Activated T-helper 17 cell treated with anti-CD3 and anti-CD28 coated beads, Interleukin-2, amount 50 U/mL, for 72 hours (primary cell): ENCODE measurements at regions not wholly inside any gene's neighbourhood (a gene's known extent, or its start where the extent isn't known, plus 50 kb on each side); places are given as distances from the start of the nearest gene placed in this dataset.
A peak's percentile ranks its signal among the peaks of the same experiment; 100 is the strongest.

Source experiments
- ATAC-seq: fragments of 150-1000 bp; cut with Tn5 transposase; replicated peaks from 2 replicates; pipeline ENCODE4 v1.10.0; 2021; ENCODE audit warnings: mild to moderate bottlenecking, moderate library complexity
- H3K27ac Mint-ChIP-seq: one replicate; pipeline ENCODE4 v1.8.0; 2022; ENCODE audit warnings: mixed read lengths
- H3K27me3 Mint-ChIP-seq: one replicate; pipeline ENCODE4 v1.8.0; 2022; ENCODE audit warnings: mixed read lengths
- H3K36me3 Mint-ChIP-seq: one replicate; pipeline ENCODE4 v1.8.0; 2022; ENCODE audit warnings: low read depth, mild to moderate bottlenecking, mixed read lengths
- H3K4me1 Mint-ChIP-seq: one replicate; pipeline ENCODE4 v1.8.0; 2022; ENCODE audit warnings: mixed read lengths
- H3K4me3 Mint-ChIP-seq: one replicate; pipeline ENCODE4 v1.8.0; 2022; ENCODE audit warnings: mild to moderate bottlenecking, mixed read lengths
- H3K9me3 Mint-ChIP-seq: one replicate; pipeline ENCODE4 v1.8.0; 2022; ENCODE audit warnings: mixed read lengths

DNA sequence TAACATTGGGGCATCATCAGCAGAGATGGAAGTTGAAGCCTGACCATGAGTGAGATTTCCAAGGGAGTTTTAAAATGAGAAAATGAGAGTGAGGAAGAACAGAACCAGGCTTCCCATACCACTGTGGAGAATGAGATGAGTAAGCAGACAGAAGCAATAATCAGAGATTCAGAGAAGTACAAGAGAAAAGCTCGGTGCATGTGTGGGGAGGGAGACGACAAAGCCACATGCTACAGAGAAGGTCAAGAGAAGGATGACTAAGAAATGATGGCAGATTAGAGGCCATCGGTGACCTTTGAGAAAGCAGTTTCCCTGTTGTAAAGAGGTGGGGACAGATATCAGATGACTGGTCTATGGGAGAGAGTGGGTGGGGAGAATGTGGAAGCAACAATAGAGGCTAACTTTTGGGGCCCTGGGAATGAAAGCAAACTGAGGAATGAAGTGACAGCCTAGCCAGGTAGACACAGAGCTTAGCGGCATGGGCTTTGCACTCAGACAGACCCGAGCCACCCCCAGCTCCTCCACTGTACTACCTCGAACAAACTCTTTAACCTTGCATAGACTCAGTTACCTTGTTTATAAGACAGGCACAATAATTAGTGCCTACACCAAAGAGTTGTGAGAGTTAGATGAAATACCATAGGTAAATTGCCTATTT is 207.7 kb downstream of the PIK3R1 start:
- peak; percentile 88 for ATAC-seq
- H3K27ac Mint-ChIP-seq, result no peak overlapping the region
- H3K4me1 Mint-ChIP-seq, result peaks cover 34% of the 10 kb centered on the region
- H3K9me3 Mint-ChIP-seq, result no peaks in the 10 kb centered on the region
- no peaks in the 10 kb centered on the region for H3K27me3 Mint-ChIP-seq
- H3K4me3 Mint-ChIP-seq, result peak overlapping the region; percentile 32
- H3K36me3 Mint-ChIP-seq, result no peaks in the 10 kb centered on the region

DNA sequence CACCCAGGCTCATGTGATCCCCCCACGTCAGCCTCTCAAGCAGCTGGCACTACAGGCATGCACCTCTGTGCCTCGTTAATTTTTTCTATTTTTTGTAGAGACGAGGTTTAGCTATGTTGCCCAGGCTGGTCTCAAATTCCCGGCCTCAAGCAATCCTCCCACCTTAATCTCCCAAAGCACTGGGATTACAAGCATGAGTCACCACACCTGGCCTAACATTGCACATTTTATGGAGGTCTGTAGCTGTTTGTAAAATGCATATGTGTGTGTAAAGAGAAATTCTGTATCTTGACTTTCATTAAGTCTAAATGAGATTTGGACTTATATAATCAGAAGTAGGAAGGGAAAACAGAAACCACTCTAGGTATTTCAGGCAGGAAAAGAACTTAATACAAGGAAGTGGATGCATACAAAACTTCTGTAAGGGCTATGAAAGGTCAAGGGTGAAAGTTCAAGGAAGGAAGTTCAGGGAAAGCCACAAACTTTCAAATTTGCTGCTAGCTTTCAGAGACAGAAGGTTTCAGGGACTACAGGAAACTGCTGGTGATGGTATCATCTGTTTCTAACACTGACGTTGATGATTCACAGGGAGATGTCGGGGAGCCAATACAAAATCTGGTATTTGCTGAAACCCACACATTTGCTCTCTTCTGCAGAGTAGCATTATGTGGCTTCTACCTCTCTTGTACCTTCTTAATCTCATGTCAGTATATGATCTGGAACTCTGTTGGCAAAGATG is 209.4 kb downstream of the PIK3R1 start:
- Mint-ChIP-seq H3K27ac (peak overlapping the region; percentile 27), H3K4me1 (peaks cover 34% of the 10 kb centered on the region), H3K27me3 (no peaks in the 10 kb centered on the region), H3K4me3 (peak overlapping the region; percentile 52), H3K36me3 (no peaks in the 10 kb centered on the region), H3K9me3 (no peaks in the 10 kb centered on the region)
- ATAC-seq, result peak; percentile 83

DNA sequence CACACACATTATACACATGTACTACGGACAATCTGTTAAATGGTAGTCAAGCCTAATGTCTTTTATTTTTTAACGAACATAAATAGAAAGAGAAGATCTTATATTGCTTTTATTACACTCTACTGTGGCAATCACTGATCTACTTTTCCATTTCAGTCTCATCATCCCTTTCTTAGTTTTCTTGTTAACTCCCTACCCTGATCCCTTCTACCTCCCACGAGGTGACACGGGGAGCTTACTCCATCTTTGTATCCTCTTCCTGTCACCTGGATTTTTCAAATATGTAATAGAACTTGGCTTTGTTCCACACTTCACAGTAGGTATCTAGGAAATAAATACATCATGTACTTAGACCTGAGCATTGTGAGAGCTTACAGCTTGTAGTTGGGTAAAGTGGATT is 211.0 kb downstream of the PIK3R1 start:
- H3K27me3 Mint-ChIP-seq, result no peaks in the 10 kb centered on the region
- no peak overlapping the region for H3K27ac Mint-ChIP-seq
- peaks cover 41% of the 10 kb centered on the region for H3K4me1 Mint-ChIP-seq
- H3K4me3 Mint-ChIP-seq, result no peak overlapping the region
- no peaks in the 10 kb centered on the region for H3K9me3 Mint-ChIP-seq
- no peaks in the 10 kb centered on the region for H3K36me3 Mint-ChIP-seq
- no peak for ATAC-seq

DNA sequence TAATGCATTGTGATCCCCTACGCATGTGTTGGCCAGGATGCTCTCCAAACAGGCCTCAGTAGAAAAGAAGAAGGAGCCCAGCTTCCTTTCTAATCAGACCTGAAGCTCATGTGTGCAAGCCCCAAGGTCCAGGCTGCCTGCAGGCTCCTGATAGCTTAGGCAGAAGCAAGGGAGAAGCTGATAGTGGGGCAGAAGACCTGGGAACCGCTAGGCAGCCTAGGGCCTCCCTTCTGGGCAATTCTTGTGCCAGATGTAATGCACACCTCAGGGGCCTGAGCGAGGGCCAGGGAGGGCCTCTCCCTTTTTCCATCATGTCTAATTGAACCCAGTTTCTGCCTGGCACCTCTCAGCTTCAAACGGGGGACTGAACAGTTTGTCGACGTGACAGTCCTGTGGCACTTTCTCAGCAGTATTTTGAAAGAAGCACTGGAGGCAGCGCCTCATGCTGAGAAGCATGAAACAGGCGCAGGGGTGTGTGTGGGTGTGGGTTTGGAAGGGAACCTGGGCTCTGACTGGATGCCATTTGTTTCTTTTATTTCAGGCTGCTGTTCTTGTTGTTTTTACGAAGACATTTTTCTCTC is 212.8 kb downstream of the PIK3R1 start:
- ATAC-seq, result no peak
- Mint-ChIP-seq H3K27ac (no peak overlapping the region), H3K27me3 (no peaks in the 10 kb centered on the region), H3K36me3 (no peaks in the 10 kb centered on the region), H3K9me3 (peaks cover 5% of the 10 kb centered on the region), H3K4me3 (no peak overlapping the region), H3K4me1 (peaks cover 34% of the 10 kb centered on the region)

DNA sequence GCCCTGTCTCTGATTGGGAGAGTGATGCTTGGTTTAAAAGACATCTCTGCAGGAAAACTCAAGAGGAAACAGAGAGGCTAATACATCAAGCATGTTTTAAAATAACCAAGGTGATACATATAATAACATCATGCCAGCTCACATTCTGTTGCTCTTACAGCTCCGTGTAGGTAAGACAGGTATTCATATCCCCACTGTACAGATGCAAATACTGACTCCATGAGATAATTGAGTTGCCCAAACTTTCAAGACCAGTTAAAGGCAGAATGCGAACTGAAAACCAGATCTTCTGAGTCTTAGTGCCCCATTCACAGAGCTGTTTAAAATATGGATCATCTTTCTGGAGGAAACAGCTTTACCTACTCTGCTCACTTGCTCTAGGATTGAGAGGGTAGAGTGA is 214.0 kb downstream of the PIK3R1 start:
- H3K36me3 Mint-ChIP-seq, result no peaks in the 10 kb centered on the region
- no peak for ATAC-seq
- H3K4me1 Mint-ChIP-seq, result peaks cover 33% of the 10 kb centered on the region
- H3K9me3 Mint-ChIP-seq, result peaks cover 8% of the 10 kb centered on the region
- H3K27ac Mint-ChIP-seq, result no peak overlapping the region
- H3K27me3 Mint-ChIP-seq, result no peaks in the 10 kb centered on the region
- H3K4me3 Mint-ChIP-seq, result no peak overlapping the region

DNA sequence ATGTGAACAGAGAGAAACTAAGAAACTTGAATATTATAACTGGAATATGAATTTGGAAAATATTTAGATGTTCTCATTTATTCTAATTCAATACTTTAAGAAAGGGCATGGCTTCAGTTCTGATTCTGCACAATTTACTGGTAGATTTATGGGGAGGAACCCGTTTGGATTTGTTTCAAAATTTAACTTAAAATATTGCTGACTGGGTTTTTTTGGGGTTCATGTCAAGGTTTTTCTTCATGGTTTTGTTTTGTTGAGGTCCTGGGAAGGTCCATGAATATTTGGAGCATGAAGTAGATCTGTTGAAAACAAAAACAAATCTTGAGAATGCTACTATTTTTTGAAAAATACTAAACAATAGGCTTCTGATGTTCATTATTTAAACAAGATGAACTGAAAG is 214.7 kb downstream of the PIK3R1 start:
- H3K27me3 Mint-ChIP-seq, result no peaks in the 10 kb centered on the region
- H3K27ac Mint-ChIP-seq, result no peak overlapping the region
- peaks cover 32% of the 10 kb centered on the region for H3K4me1 Mint-ChIP-seq
- no peak overlapping the region for H3K4me3 Mint-ChIP-seq
- peaks cover 8% of the 10 kb centered on the region for H3K9me3 Mint-ChIP-seq
- H3K36me3 Mint-ChIP-seq, result no peaks in the 10 kb centered on the region
- no peak for ATAC-seq

DNA sequence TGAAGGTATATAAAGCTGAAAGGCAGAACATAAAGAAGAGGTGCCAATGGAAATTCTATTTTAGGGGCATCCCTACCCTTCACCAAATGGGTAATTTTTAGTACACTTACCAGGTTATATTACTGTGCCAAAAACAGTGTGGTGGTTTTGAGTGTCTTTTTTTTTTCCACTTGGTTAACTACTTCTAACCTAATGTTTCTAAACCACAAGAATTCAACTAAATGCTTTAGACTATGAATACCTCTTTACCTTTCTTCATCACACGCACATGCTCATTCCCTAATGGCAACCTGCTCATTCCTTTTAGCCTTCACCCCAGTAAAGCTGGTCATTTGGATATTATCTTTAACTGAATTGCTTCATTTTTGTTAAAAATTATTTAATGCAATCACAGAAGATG is 215.6 kb downstream of the PIK3R1 start:
- ATAC-seq, result no peak
- H3K27me3 Mint-ChIP-seq, result no peaks in the 10 kb centered on the region
- peaks cover 8% of the 10 kb centered on the region for H3K9me3 Mint-ChIP-seq
- H3K4me3 Mint-ChIP-seq, result no peak overlapping the region
- no peaks in the 10 kb centered on the region for H3K36me3 Mint-ChIP-seq
- no peak overlapping the region for H3K27ac Mint-ChIP-seq
- H3K4me1 Mint-ChIP-seq, result peaks cover 32% of the 10 kb centered on the region

DNA sequence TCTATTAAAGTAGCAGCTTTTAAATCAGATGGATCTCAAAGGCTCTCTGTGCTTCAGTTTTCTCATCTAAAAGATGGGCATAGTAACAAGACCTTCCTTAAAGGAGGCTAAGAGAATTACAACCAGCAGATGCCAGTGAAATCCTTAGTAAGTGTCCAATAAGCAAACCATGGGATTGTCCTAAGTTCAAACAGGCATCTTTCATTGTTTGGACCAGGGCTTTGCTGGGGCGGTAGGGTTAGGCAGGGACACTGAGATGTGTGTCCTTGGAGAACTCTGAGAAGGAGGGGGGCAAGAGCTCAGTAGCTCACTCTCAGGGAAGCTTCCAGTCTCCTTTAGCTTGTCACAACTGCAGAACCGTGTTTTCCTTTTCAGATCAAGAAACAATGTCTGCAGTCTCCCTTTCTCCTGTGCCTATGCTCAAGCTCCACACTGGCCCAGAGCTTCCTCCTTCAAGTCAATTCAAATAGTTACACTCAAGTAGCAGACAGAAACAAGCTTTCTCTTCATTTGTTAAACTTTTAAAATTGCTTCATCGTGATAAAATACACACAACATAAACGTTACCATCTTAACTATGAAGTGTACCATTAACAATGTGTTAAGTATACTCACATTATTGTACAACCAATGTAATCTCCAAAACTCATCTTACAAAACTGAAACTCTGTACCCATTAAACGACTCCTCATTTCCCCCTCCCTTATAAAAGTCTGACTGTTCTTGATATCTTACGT is 216.2 kb downstream of the PIK3R1 start:
- Mint-ChIP-seq H3K27ac (no peak overlapping the region), H3K4me3 (no peak overlapping the region), H3K9me3 (peaks cover 8% of the 10 kb centered on the region), H3K27me3 (no peaks in the 10 kb centered on the region), H3K4me1 (peaks cover 32% of the 10 kb centered on the region), H3K36me3 (no peaks in the 10 kb centered on the region)
- ATAC-seq, result no peak

DNA sequence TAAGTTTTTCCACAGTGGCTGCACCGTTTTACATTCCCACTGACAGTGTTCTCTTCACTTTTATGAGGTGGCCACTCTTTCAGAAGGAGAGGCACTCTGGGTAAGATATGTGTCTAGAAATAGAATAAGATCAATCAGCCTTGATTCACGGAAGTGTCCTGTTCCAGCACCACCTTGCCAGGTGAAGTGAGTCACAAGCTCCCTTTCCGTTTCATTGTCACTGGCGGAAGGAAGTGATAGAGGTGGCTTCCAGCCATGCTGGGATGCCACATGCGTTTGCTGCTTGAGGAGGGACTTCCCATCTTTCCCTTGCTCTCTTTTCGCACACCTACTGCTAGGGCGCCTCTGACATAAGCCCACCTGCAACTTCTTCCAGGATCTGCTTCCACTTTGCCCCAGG is 217.1 kb downstream of the PIK3R1 start:
- peak overlapping the region; percentile 73 for H3K4me3 Mint-ChIP-seq
- peak overlapping the region; percentile 90 for H3K27ac Mint-ChIP-seq
- peaks cover 8% of the 10 kb centered on the region for H3K9me3 Mint-ChIP-seq
- H3K36me3 Mint-ChIP-seq, result no peaks in the 10 kb centered on the region
- H3K27me3 Mint-ChIP-seq, result no peaks in the 10 kb centered on the region
- peaks cover 32% of the 10 kb centered on the region for H3K4me1 Mint-ChIP-seq
- ATAC-seq, result peak; percentile 8

DNA sequence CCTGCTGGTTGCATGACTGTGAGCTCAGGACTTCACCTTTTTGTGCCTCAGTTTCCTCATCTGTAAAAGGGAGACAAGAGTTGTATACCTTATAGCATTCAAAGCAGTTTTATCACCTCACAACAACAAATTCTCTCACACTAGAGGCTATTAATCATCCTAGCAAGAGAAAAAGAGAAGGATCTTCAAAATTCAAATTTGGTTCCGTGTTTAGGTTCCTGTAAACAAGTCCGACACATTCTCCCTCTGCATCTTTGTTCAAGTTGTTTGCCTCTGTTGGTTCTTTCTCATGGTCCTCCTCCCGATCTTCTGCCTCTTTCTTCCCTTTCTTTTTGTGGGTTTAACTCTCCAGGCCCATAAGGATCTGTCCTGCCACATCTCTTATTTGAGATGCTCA is 218.0 kb downstream of the PIK3R1 start:
- Mint-ChIP-seq H3K9me3 (peaks cover 8% of the 10 kb centered on the region), H3K27me3 (no peaks in the 10 kb centered on the region), H3K27ac (peak overlapping the region; percentile 90), H3K36me3 (no peaks in the 10 kb centered on the region), H3K4me1 (peaks cover 32% of the 10 kb centered on the region), H3K4me3 (peak overlapping the region; percentile 73)
- no peak for ATAC-seq

DNA sequence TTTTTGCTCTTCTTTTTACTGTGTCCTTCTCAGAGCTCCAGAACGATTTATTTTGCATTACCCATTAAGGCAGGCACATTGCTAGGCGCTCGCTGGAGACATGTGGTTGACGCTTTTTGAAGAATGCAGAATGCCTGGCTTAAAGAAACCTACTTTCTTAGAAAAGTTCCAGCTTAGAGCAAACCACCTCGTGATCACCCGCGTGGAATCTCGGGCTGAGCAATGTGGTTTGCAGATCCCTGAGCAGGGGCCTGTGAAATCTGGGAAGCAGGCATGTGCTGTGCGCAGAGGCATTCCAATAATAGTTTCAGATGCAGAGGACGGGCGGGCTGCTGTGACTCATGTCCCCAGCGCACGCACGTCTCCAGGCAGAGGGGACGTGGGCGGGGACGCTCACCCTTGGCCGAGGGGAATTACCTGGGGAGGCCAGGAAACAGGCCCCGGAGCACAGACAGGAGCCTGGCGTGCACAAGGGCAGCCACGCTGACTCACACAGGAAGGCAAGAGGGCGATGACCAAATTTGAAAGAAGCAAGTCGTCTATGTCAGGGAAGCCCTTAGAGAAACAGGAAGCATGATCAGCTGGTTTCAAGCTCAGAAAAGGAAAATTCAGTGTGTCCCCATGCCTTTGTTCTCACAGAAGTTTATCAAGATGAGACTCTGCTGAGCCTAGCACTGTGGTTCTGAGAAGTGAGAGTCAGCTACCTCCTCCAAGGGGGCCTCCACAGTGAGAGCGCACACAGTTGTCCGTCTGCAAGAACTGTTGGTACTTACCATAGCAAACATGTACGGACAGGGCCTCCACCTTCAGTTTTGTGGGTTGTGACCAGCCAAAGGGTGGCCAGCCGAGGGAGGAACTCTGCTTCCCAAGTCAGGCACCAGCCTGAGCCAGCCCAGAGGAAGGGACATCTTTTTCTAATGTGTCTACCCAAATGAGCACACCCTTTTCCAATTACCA is 218.6 kb downstream of the PIK3R1 start:
- ATAC-seq, result peak; percentile 94
- peak overlapping the region; percentile 90 for H3K27ac Mint-ChIP-seq
- no peaks in the 10 kb centered on the region for H3K36me3 Mint-ChIP-seq
- peak overlapping the region; percentile 73 for H3K4me3 Mint-ChIP-seq
- peaks cover 32% of the 10 kb centered on the region for H3K4me1 Mint-ChIP-seq
- H3K27me3 Mint-ChIP-seq, result no peaks in the 10 kb centered on the region
- peaks cover 8% of the 10 kb centered on the region for H3K9me3 Mint-ChIP-seq

DNA sequence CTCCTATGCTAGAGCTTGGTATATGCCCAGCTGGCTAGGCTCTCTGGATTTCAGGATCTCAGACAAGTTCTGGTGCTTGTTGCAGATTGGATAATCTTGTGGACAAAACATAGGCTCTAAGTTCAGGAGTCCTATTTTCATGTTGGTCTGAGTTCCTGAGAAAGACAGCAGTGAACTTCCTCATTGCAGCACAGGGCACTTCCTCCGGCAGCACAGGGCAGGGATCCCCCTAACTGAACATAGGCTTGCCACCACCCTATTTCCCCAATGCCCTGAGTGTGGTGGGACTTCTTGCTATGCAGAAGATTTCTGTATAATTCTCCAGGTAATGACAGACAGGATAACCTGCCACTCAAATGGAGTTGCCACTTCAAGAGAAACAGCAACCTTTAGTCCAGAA is 220.1 kb downstream of the PIK3R1 start:
- Mint-ChIP-seq H3K4me3 (peak overlapping the region; percentile 73), H3K9me3 (peaks cover 8% of the 10 kb centered on the region), H3K4me1 (peaks cover 37% of the 10 kb centered on the region), H3K27ac (peak overlapping the region; percentile 90), H3K36me3 (no peaks in the 10 kb centered on the region), H3K27me3 (no peaks in the 10 kb centered on the region)
- ATAC-seq, result no peak

DNA sequence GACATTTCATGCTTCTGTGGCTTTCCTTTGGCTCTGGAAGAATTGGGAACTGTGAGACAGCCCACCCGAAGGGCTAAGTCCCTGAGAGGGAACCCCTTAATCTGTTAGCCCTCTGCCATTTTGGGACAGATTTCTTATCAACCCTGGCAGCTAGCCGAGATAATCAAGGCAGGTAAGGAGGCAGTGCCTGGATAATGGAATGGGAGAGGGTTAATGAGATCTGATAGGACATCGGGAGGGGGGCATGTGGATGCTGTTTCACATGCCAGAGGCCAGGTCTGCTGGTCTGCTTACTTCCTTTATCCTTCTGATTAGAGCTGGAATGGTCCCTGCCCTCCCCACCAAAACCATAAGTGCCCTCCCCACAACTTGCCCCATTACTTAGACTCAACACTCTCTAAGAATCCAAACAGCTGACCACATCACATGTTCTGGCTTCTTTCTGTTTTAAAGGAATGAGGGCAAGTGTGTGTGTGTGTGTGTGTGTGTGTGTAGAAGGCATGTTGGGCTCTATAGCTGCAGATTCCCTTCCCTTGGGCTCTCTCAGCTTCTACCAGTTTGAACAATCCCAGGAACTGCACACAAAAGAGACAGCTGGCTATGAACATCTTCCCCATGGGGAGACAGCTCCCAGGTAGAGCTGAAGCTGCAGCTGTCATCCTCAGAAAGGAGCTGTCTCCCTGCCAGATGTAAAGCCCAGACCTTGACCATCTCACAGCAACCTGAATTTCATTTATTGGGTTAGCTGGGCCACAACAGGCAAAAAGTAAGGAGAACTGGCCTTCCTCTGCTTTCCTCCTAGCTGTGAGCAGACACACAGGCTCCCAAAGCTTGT is 221.3 kb downstream of the PIK3R1 start:
- Mint-ChIP-seq H3K4me3 (no peak overlapping the region), H3K27ac (no peak overlapping the region), H3K36me3 (no peaks in the 10 kb centered on the region), H3K9me3 (peaks cover 8% of the 10 kb centered on the region), H3K27me3 (no peaks in the 10 kb centered on the region), H3K4me1 (peaks cover 40% of the 10 kb centered on the region)
- ATAC-seq, result no peak
